HepG2 (cell line): ENCODE measurements at regions not wholly inside any gene's neighbourhood (a gene's known extent, or its start where the extent isn't known, plus 50 kb on each side); places are given as distances from the start of the nearest gene placed in this dataset.

Source experiments
- EP300 ChIP-seq, 3 experiments: sonication (generic) in 1 of 3; formaldehyde crosslinking in 1 of 3; IDR thresholded peaks; 2 replicates each; pipeline versions ENCODE4 v1.5.1 to v1.6.1; 2011 to 2020; ENCODE audit warnings: low read depth in 2 of 3, low read length in 2 of 3, borderline replicate concordance in 1 of 3, improper control_type of control experiment in 1 of 3, mild to moderate bottlenecking in 1 of 3, missing genetic modification reagents in 1 of 3, moderate library complexity in 1 of 3
- JUND ChIP-seq: sonication (generic); formaldehyde crosslinking; IDR thresholded peaks from 2 replicates; pipeline ENCODE4 v1.8.0; 2022; ENCODE audit warnings: mild to moderate bottlenecking, missing genetic modification reagents
- POLR2A ChIP-seq, 2 experiments: IDR thresholded peaks; 2 replicates each; pipeline ENCODE4 v1.6.1; 2011; ENCODE audit warnings: low read depth in 2 of 2, low read length in 2 of 2, mild to moderate bottlenecking in 1 of 2, moderate library complexity in 1 of 2; ENCODE audit not compliant: insufficient read depth in 1 of 2
- POLR2AphosphoS5 ChIP-seq: IDR thresholded peaks from 2 replicates; pipeline ENCODE4 v1.6.1; 2012; ENCODE audit warnings: low read depth, low read length
- SAFB2 ChIP-seq: sonication (generic); formaldehyde crosslinking; IDR thresholded peaks from 2 replicates; pipeline ENCODE4 v1.5.1; 2020; ENCODE audit warnings: missing genetic modification reagents, low read depth, mild to moderate bottlenecking, borderline replicate concordance
- ZNF510 ChIP-seq: sonication (generic); formaldehyde crosslinking; IDR thresholded peaks from 2 replicates; pipeline ENCODE4 v1.4.0; 2020; ENCODE audit warnings: low read depth, mild to moderate bottlenecking, missing genetic modification reagents
- ZNF547 ChIP-seq: sonication (generic); formaldehyde crosslinking; IDR thresholded peaks from 2 replicates; pipeline ENCODE4 v1.5.1; 2020; ENCODE audit warnings: mild to moderate bottlenecking, missing genetic modification reagents
- ZNF558 ChIP-seq: sonication (generic); formaldehyde crosslinking; IDR thresholded peaks from 2 replicates; pipeline ENCODE4 v1.9.0; 2022; ENCODE audit warnings: mild to moderate bottlenecking, missing genetic modification reagents, borderline replicate concordance
- TF ChIP-seq, protein P1 (sequence below): sonication (generic); formaldehyde crosslinking; IDR thresholded peaks from 2 replicates; pipeline ENCODE4 v1.9.0; 2021; ENCODE audit warnings: missing genetic modification reagents, borderline replicate concordance
- TF ChIP-seq, protein P2 (sequence below): sonication (generic); formaldehyde crosslinking; IDR thresholded peaks from 2 replicates; pipeline ENCODE4 v1.8.0; 2022; ENCODE audit warnings: mild to moderate bottlenecking, missing genetic modification reagents; ENCODE audit not compliant: insufficient replicate concordance

DNA sequence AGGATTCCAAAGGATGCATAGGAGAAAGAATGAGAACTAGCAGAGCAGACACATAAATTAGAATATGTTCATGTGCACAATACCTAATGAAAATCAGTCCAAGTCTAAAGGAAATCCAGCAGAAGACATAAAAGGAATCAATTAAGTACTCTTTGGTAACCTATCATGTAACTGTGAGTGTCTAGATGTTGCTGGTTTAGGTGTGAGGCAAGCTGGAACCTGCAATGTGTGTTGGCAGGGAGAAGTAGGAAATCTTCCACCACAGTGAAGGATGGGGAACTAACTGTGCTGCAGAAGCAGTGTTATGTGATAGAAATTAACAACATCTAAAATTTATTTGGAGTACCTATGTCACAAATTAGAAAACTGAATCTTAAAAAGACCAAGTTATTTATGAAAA, 330.8 kb upstream of the DKK2 start:
- TF ChIP-seq, protein P1, sequence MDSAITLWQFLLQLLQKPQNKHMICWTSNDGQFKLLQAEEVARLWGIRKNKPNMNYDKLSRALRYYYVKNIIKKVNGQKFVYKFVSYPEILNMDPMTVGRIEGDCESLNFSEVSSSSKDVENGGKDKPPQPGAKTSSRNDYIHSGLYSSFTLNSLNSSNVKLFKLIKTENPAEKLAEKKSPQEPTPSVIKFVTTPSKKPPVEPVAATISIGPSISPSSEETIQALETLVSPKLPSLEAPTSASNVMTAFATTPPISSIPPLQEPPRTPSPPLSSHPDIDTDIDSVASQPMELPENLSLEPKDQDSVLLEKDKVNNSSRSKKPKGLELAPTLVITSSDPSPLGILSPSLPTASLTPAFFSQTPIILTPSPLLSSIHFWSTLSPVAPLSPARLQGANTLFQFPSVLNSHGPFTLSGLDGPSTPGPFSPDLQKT: no peak
- TF ChIP-seq ZNF558 (CRISPR knock-in tag): no peak
- no peak for TF ChIP-seq SAFB2 (CRISPR knock-in tag)
- no peak for TF ChIP-seq POLR2AphosphoS5
- TF ChIP-seq EP300 (IDR thresholded peaks at IDR 0.05; ENCODE audit: low read depth in 2 of 2, low read length in 2 of 2): no peak
- no peak for TF ChIP-seq EP300 (CRISPR knock-in tag; IDR thresholded peaks at IDR 0.05; ENCODE audit: borderline replicate concordance)
- TF ChIP-seq ZNF510 (CRISPR knock-in tag): no peak
- TF ChIP-seq, protein P2, sequence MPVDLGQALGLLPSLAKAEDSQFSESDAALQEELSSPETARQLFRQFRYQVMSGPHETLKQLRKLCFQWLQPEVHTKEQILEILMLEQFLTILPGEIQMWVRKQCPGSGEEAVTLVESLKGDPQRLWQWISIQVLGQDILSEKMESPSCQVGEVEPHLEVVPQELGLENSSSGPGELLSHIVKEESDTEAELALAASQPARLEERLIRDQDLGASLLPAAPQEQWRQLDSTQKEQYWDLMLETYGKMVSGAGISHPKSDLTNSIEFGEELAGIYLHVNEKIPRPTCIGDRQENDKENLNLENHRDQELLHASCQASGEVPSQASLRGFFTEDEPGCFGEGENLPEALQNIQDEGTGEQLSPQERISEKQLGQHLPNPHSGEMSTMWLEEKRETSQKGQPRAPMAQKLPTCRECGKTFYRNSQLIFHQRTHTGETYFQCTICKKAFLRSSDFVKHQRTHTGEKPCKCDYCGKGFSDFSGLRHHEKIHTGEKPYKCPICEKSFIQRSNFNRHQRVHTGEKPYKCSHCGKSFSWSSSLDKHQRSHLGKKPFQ: no peak
- TF ChIP-seq POLR2A (IDR thresholded peaks at IDR 0.05; ENCODE audit: insufficient read depth in 1 of 2, low read depth in 2 of 2, low read length in 2 of 2): no peak
- no peak for TF ChIP-seq ZNF547 (CRISPR knock-in tag)
- TF ChIP-seq JUND: no peak
